ENCODE measurements at regions not wholly inside any gene's neighbourhood (a gene's known extent, or its start where the extent isn't known, plus 50 kb on each side); places are given as distances from the start of the nearest gene placed in this dataset.

DNA sequence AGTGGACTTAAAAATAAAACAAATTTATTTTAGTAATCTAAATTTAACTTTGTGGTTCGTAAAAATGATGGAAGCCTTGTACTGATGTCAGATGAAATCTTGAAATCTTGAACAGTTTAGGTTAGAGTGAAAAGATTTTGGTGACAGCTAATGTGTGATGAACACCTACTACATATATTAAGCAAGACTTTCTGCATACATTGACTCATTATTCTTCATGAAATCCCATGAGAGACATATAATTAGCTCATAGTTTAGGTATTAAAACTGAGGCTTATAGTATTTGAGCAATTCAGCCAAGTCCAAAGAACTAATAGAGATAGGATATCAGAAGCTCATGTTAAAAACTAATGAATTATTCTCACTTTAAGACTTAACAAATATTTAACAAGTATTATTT is 66.9 kb upstream of the PCDH7 start:
- DNase-seq (ENCODE audit: low read depth) = no peak
- H3K4me3 ChIP-seq (replicated peaks; ENCODE audit: low read depth, low read length) = no peak overlapping the region
- TF ChIP-seq CTCF (IDR thresholded peaks at IDR 0.05; ENCODE audit: low read length, missing control alignments) = no peak

GRCh38 chr4:30656828-30657227 is 63.3 kb upstream of the PCDH7 start:
- no peak overlapping the region for H3K4me3 ChIP-seq (replicated peaks; ENCODE audit: low read depth, low read length)
- no peak for TF ChIP-seq CTCF (IDR thresholded peaks at IDR 0.05; ENCODE audit: low read length, missing control alignments)
- DNase-seq (ENCODE audit: low read depth) = no peak

DNA sequence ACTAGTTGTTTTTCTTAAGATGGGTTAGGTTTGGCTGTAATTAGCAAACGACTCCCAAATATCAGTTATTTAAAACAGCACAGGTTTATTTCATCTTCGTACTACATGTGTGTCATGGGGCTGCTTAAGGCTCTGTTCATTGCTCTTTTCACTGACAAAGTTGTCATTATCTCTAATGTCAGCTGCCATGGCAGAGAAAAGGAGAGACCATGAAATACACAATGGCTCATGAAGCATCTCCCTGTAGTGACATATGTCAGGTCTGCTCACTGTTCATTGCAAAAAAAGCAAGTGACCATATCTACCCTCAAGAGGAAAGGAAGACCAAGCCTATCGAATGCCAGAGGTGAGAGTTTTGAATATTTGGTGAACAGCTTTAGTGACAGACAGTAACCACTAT is 52.2 kb upstream of the PCDH7 start:
- H3K4me3 ChIP-seq (replicated peaks; ENCODE audit: low read depth, low read length) = no peak overlapping the region
- TF ChIP-seq CTCF (IDR thresholded peaks at IDR 0.05; ENCODE audit: low read length, missing control alignments) = no peak
- no peak for DNase-seq (ENCODE audit: low read depth)

- no peak for TF ChIP-seq CTCF (IDR thresholded peaks at IDR 0.05; ENCODE audit: low read length, missing control alignments)
- H3K4me3 ChIP-seq (replicated peaks; ENCODE audit: low read depth, low read length) = no peak overlapping the region
- no peak for DNase-seq (ENCODE audit: low read depth)
These were observed 50.0 kb upstream of the PCDH7 start for GRCh38 chr4:30670206-30670605.
